ENCODE measurements at regions not wholly inside any gene's neighbourhood (a gene's known extent, or its start where the extent isn't known, plus 50 kb on each side); places are given as distances from the start of the nearest gene placed in this dataset.

- no peak for TF ChIP-seq BORCS8-MEF2B (CRISPR knock-in tag; IDR thresholded peaks at IDR 0.05)
- TF ChIP-seq, protein P1, sequence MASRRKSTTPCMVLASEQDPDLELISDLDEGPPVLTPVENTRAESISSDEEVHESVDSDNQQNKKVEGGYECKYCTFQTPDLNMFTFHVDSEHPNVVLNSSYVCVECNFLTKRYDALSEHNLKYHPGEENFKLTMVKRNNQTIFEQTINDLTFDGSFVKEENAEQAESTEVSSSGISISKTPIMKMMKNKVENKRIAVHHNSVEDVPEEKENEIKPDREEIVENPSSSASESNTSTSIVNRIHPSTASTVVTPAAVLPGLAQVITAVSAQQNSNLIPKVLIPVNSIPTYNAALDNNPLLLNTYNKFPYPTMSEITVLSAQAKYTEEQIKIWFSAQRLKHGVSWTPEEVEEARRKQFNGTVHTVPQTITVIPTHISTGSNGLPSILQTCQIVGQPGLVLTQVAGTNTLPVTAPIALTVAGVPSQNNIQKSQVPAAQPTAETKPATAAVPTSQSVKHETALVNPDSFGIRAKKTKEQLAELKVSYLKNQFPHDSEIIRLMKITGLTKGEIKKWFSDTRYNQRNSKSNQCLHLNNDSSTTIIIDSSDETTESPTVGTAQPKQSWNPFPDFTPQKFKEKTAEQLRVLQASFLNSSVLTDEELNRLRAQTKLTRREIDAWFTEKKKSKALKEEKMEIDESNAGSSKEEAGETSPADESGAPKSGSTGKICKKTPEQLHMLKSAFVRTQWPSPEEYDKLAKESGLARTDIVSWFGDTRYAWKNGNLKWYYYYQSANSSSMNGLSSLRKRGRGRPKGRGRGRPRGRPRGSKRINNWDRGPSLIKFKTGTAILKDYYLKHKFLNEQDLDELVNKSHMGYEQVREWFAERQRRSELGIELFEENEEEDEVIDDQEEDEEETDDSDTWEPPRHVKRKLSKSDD (CRISPR knock-in tag; IDR thresholded peaks at IDR 0.05; ENCODE audit: low read depth) = no peak
Measured at GRCh38 chr2:489838-490237, 187.4 kb downstream of the TMEM18 start.

All from HepG2 (cell line).